NCI-H1105 treated with DMSO at 0.1 percent for 48 hours (cell line): ENCODE measurements at regions not wholly inside any gene's neighbourhood (a gene's known extent, or its start where the extent isn't known, plus 50 kb on each side); places are given as distances from the start of the nearest gene placed in this dataset.

Experiments used
- DNase-seq: peaks from one replicate; lab custom pipeline; 2025; lab: John Stamatoyannopoulos, UW

DNA sequence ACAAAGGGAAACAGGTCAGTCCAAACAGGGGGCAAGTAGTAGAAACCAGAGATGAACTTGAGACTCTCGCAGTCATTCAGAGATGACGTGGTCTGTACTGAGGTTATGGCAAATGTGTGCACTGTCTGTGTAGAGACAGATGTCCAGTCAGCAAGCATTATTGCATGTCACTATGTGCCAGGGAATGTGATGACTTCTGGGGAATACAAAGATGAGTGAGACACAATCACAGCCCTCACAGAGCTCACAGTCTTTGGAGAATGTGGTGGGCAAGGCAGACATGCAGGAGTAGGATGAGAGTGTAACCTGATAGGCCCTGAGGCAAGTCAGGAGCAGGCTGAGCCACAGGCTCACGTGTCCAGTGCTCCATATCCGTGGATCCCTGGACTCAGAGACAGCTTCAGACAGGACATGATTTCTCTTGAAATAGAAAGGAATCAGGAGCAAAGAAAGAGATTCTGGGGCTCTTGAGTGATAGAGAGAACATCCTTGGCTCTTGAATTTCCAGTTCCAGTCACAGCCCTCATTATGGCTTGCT is 550.7 kb downstream of the ETS1 start:
- no peak for DNase-seq

DNA sequence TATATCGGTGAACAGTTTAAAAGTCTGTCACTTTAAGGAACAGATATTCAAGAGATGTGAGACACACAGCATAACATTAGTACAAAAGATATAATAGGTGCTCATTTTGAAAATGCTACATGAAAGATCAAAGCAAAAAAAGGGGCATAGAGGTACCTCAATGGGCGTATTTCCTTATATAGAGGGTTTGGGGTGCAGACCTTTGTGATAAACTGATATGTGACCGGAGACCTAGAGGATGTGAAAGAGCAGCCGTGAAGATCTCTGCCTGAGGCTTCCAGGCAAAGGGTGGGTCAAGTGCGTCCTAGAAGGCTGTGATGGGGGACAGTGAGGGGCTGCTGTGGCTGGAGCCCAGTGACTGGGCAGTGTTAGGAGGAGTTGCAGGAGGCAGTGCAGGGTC is 551.4 kb downstream of the ETS1 start:
- DNase-seq = no peak

- peak; percentile 91 for DNase-seq
Observed at GRCh38 chr11:128031538-128032134, 555.7 kb downstream of the ETS1 start.

GRCh38 chr11:128029219-128029722 is 558.1 kb downstream of the ETS1 start:
- peak; percentile 52 for DNase-seq

DNA sequence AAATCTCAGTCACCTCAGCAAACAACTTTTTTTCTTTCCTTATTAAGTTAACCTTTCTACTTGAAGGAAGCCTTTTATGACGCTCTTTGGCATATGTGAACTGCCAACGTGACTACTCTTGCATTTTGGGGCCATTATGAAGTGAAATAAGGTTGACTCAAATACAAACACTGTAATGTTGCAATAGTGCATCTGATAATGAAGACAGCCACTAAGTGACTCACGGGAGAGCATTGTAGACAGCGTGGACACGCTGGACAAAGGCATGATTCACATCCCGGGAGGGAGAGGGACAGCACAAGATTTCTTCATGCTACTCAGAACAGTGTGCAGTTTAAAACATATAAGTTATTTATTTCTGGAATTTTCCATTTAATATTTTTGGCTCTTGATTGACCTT is 560.8 kb downstream of the ETS1 start:
- DNase-seq = no peak

- no peak for DNase-seq
Observed at GRCh38 chr11:128022761-128023160, 564.6 kb downstream of the ETS1 start.

- DNase-seq = no peak
Observed at GRCh38 chr11:128022007-128022368, 565.4 kb downstream of the ETS1 start.

GRCh38 chr11:128021349-128022006 is 565.9 kb downstream of the ETS1 start:
- DNase-seq = peak; percentile 56

- DNase-seq = no peak
Observed at GRCh38 chr11:128018692-128019091, 568.7 kb downstream of the ETS1 start.

DNA sequence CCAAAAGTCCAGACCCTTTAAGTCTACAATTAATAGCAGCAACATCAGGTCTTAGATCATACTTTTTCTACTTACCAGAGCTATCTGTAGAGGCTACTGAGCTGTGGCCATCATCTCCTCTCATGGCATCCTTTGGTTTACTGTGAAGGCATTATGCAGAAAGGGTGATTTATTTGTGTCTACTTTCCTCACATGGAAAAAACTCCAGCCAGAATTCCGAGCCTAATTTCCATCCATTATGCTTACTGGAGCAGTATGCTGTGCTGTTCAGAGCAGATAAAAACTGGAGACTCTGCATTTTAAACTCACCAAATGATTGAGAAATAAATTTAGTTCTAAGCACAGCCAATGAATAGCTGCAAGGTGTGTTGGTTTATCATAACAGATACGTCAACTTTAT is 581.8 kb downstream of the ETS1 start:
- DNase-seq = no peak

DNA sequence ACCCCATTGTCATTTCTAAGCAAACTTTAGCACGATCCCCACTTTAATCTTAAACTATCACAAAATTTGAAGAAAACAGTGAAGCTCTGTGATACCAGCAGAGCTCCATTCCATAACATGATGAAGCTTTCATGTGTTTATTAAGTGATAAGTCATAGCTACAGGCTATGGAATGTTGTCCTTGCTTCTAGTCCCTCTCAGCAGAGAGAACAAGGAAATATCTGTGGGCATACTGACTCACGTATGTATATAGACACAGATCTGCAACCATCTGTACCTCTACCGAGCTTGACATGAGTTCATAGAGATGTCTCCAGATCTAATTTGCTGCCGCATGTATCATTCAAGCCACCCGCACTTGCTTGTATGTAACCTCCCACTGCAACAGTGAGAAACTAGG is 588.9 kb downstream of the ETS1 start:
- DNase-seq = no peak

GRCh38 chr11:127997594-127997993 is 589.8 kb downstream of the ETS1 start:
- DNase-seq = peak; percentile 29

DNA sequence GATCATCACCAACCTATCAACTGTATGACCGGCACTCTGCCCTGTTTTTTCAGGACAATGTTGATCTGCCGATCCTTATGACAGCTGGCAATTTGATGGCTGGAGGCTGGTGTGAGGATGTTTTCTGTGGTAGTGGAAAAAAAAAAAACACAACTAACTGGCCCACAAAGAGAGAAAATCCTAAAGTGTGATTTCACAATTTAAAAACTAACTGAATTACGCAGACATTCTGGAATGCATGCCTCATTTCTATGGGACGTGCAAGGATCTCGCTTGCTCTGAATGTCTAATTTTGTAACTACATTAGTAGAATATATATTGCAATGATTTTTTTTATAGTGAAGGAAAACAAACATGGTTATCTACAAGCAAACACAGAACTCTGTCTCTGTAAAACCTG is 590.5 kb downstream of the ETS1 start:
- no peak for DNase-seq

DNA sequence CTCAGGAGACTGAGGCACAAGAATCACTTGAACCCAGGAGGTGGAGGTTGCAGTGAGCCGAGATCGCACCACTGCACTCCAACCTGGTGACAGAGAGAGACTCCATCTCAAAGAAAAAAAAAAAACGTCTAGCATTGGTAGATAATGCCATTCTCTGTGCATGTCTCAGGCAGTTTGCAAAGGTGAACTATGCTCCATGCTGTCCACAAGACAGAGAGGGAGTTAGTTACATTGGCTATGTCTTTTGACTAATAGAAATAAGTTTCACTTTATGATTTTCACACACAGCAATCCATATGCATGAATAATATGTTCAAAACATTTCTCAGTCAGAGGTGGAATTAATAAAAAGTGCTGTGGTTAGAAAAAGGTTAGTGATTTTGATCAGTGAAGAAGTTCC is 591.4 kb downstream of the ETS1 start:
- no peak for DNase-seq

DNA sequence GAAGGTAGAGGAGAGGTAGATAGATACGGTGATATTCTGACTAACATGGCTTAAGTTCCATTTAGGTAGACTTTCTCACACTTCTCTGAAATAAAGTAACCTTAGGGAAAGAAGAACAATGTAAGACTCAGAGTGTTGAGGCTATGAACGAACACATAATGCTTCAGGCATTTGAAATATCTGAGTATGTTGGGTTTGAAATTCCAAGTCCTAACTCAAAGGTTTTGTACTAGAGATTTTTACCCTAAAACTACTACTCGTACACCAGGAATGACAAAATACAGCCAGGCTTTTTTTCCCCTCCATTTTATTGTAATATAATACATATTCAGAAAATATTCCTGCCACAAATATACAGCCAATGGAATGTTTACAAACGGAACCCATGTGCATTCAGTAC is 592.6 kb downstream of the ETS1 start:
- DNase-seq = no peak

- no peak for DNase-seq
Observed at GRCh38 chr11:127993788-127994187, 593.6 kb downstream of the ETS1 start.

DNA sequence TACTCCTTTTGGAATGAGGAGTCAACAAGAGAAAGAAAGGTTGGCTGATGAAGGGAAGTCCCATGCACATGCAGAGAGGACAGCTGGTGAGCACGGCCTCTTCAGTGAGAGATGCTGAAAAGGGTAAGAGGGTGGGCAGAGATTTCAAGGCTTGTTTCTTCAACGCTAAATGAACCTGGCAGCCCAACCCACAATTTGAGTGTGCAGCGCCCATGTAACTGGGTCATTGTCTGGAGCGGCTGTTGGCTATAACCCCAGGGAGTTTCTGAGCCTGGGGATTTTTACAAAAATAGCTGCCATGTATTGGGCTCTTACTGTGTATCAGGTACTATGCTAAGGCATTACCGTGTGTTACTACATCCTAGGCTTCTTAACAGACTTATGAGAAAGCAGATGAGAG is 594.1 kb downstream of the ETS1 start:
- DNase-seq = no peak

DNA sequence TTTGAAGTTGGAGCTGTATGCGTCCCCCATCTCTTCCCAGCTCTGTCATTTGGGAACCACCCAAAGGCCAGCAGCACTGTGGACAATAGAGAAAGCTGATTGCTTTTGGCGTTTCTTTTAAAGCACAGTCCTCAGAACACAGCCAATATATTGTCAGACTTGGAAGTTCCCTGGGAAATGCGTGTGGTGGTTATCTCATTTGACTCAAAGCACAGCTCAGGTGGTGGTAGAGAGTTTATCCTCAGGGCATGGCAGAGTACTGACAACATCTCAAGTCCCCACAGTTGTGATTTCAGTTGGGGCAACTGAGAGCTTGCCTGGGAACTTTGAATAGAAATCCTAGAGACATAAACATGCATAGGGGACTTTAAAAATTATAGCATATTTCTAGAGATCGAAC is 601.3 kb downstream of the ETS1 start:
- DNase-seq = no peak

GRCh38 chr11:127972816-127973215 is 614.5 kb downstream of the ETS1 start:
- DNase-seq = no peak

DNA sequence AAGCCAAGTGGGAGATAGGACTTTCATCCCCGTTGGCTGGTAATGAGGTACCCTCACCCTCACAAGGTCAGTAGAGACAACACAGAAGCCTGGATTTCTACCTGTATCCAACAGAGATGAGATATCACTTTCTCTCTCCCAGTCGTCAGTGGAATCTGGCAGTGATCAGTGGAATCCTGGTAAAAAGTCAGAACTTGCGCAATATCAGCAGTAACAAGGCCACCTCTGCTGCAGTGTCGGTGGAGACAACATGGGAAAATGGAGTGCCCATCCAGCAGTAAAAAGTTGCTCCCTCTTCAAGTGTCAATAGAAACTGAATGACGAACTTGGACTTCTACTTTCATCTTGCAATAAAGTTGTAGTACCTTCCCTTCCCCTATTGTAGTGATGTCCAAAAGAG is 615.9 kb downstream of the ETS1 start:
- no peak for DNase-seq

DNA sequence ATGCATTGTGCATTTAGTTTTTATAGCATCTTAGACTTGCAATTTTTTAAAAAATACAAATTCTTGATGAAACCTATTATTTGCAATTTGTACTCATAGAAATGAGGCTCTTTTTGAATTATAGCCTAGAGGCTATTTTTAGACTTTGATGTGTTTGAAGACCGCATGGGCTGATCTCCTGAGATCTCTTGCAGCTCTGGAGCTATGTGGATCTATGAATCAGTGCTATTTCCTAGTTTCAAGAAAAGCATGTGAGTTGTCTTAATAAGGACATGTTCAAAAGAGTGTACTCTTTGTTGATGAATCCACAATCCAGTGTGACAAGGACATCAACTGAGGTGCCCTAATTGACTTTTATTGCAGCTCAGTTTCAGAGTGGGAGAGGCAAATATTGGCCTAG is 620.5 kb downstream of the ETS1 start:
- no peak for DNase-seq

GRCh38 chr11:127965939-127966668 is 621.3 kb downstream of the ETS1 start:
- no peak for DNase-seq

DNA sequence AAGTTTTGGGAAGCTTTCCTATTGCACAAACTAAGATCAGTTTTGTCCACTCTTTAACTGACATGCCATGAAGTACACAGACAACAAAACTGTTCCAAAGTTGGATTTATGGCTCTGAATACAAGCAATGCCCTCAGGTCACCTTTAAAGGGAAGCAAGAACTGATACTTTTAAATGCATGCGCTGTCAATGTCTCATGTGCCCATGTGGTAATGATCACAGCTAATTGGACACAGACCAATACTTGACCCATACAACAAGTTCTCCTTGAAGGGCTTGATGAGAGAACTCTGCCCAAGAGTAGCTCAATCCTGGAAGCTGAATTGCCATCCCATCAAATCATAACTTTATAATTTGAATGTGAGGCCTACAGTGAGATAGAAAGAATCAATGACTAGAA is 624.9 kb downstream of the ETS1 start:
- DNase-seq = no peak
